Cardiac muscle cell (in vitro differentiated cells and primary cell): ENCODE measurements at regions not wholly inside any gene's neighbourhood (a gene's known extent, or its start where the extent isn't known, plus 50 kb on each side); places are given as distances from the start of the nearest gene placed in this dataset.

Experiments
- DNase-seq, 2 donors: peaks; one replicate each; pipeline versions ENCODE4 v3.0.0 to v3.0.0-alpha.2; 2010 to 2017; ENCODE audit warnings: low read depth in 1 of 2, low spot score in 1 of 2
- H3K27ac ChIP-seq: fragments of 200-600 bp; sonication (generic); 2 replicates; pipeline ENCODE4 v1.5.1; 2016
- H3K27me3 ChIP-seq: fragments of 200-600 bp; sonication (generic); 2 replicates; pipeline ENCODE4 v1.6.0; 2016; ENCODE audit warnings: control low read depth
- H3K36me3 ChIP-seq: fragments of 200-600 bp; sonication (generic); 2 replicates; pipeline ENCODE4 v1.5.1; 2016; ENCODE audit warnings: control low read depth
- H3K4me1 ChIP-seq: fragments of 200-600 bp; sonication (generic); 2 replicates; pipeline ENCODE4 v1.8.1; 2017; ENCODE audit warnings: low read depth, mild to moderate bottlenecking, mixed run types
- H3K4me3 ChIP-seq: fragments of 200-600 bp; sonication (generic); 2 replicates; pipeline ENCODE4 v1.5.1; 2016; ENCODE audit warnings: mild to moderate bottlenecking
- H3K9me3 ChIP-seq: fragments of 200-600 bp; sonication (generic); 2 replicates; pipeline ENCODE4 v1.5.1; 2017; ENCODE audit warnings: low read depth, mild to moderate bottlenecking, control low read depth
- TF ChIP-seq, protein P1 (sequence below): IDR thresholded peaks from 2 replicates; pipeline ENCODE4 v1.5.1; 2012; ENCODE audit warnings: low read depth, mild to moderate bottlenecking, low read length

DNA sequence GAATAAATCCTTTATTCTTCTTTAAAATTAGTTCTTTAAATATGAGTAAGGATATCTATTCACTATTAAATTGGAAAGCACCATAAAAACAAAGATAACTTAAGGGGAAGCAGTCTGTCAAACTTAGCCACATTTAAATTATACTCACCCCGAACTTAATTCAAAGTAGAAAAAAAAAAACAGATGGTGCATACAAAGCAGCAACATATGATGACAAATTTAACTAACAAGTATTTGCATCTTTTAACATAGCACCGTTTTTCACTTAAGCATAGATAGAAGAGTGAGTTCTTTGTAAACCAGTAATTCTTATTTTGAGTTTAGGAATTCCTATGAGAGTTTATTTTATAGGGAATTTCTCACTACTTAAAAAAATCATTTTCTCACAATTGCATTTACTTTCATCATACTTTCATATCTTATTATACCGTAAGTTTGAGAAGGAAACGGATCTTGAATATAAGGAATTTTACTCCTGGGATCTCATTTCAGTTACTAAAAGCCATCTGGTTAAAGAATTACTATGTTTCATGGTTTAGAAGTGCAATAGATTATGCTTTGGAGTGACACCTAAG is 828.2 kb upstream of the MAP3K7 start:
- H3K27ac ChIP-seq = no peak overlapping the region
- H3K4me1 ChIP-seq = no peaks in the 10 kb centered on the region
- no peak for DNase-seq
- no peaks in the 10 kb centered on the region for H3K27me3 ChIP-seq
- no peak overlapping the region for H3K4me3 ChIP-seq
- no peaks in the 10 kb centered on the region for H3K9me3 ChIP-seq
- TF ChIP-seq, protein P1, sequence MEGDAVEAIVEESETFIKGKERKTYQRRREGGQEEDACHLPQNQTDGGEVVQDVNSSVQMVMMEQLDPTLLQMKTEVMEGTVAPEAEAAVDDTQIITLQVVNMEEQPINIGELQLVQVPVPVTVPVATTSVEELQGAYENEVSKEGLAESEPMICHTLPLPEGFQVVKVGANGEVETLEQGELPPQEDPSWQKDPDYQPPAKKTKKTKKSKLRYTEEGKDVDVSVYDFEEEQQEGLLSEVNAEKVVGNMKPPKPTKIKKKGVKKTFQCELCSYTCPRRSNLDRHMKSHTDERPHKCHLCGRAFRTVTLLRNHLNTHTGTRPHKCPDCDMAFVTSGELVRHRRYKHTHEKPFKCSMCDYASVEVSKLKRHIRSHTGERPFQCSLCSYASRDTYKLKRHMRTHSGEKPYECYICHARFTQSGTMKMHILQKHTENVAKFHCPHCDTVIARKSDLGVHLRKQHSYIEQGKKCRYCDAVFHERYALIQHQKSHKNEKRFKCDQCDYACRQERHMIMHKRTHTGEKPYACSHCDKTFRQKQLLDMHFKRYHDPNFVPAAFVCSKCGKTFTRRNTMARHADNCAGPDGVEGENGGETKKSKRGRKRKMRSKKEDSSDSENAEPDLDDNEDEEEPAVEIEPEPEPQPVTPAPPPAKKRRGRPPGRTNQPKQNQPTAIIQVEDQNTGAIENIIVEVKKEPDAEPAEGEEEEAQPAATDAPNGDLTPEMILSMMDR = no peak
- no peaks in the 10 kb centered on the region for H3K36me3 ChIP-seq

DNA sequence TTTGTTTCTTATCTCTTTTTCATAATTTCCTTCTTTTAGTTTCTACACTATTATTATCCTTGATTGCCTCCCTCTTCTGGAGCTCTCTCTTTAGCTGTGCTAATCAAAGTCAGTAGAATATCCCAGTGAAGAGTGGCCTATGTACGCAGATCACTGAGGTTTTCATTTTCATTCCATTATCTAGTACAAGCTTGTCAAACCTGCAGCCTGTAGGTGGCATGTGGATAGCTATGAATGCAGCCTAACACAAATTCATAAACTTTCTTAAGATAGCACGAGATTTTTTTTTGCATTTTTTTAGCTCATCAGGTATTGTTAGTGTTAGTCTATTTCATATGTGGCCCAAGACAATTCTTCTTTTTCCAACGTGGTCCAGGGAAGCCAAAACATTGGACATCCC is 825.7 kb upstream of the MAP3K7 start:
- H3K9me3 ChIP-seq = no peaks in the 10 kb centered on the region
- TF ChIP-seq, protein P1 = no peak
- no peak for DNase-seq
- H3K36me3 ChIP-seq = no peaks in the 10 kb centered on the region
- no peaks in the 10 kb centered on the region for H3K4me1 ChIP-seq
- H3K4me3 ChIP-seq = no peak overlapping the region
- no peaks in the 10 kb centered on the region for H3K27me3 ChIP-seq
- no peak overlapping the region for H3K27ac ChIP-seq

DNA sequence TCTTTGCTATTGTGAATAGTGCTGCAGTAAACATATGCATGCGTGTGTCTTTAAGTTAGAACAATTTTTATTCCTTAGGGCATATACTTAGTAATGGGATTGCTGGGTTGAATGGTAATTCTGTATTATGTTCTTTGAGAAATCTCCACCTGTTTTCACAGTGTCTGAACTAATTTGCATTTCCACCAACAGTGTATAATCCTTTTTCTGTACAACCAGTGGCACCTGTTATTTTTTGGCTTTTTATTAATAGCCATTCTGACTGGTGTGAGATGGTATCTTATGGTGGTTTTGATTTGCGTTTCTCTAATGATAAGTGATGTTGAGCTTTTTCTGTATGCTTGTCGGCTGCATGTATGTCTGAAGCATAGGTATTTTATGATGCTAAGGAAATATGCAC is 820.8 kb upstream of the MAP3K7 start:
- Histone ChIP-seq H3K27ac (no peak overlapping the region), H3K4me3 (no peak overlapping the region), H3K9me3 (no peaks in the 10 kb centered on the region), H3K27me3 (no peaks in the 10 kb centered on the region), H3K36me3 (no peaks in the 10 kb centered on the region), H3K4me1 (no peaks in the 10 kb centered on the region)
- DNase-seq = no peak
- TF ChIP-seq, protein P1 = no peak

DNA sequence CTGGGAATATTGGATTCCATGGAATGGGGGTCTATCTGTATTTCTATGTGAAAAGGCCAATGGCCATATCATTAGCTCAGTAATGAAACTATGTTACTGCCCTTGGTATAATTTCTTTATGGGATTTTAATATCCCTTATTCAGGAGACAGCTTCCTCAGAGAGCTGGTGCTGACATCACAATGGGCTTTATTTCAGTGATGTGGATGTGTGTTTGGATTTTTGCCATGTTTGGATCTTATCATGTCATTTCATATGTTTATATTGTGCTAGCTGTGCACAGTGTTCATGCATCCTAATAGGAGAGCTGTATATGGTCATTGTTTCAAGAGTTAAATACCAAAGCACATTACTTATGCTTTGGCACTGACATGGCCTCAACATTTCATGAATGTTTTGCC is 806.1 kb upstream of the MAP3K7 start:
- TF ChIP-seq, protein P1 = no peak
- no peaks in the 10 kb centered on the region for H3K9me3 ChIP-seq
- H3K27ac ChIP-seq = no peak overlapping the region
- no peaks in the 10 kb centered on the region for H3K4me1 ChIP-seq
- H3K4me3 ChIP-seq = no peak overlapping the region
- no peaks in the 10 kb centered on the region for H3K36me3 ChIP-seq
- no peaks in the 10 kb centered on the region for H3K27me3 ChIP-seq
- no peak for DNase-seq

DNA sequence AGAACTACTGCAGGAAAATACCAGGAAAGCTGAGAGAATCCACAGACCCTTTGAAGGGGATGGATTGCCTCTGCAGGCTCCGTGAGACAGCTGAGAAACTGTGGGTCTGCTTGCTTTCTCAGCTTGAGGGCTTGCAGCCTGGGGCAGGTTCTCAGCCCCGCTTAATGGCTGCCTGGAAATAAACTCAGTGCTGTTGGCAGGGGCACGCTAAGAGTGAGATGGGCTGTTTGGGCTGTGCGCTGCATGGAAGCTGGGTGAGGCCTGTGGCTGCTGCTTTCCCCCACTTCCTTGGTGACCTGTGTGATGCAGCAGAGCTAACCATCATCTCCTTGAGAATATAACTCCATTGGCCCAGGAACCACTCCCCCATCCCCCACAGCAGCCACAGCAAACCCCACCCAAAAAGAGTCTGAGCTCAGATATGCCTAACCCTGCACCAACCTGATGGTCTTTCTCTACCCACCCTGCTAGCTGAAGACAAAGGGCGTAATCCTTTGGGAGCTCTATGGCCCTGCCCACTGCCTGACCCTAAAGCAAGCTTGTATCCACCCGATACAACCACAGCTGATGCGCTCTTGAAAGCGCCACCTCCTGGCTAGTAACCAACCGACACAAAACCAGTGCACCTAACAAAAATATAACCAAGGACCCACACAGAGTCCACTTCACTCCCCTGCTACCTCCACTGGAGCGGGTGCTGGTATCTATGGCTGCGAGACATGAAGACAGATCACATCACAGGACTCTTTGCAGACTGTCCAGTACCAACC is 800.6 kb upstream of the MAP3K7 start:
- H3K9me3 ChIP-seq = no peaks in the 10 kb centered on the region
- TF ChIP-seq, protein P1 = no peak
- no peak for DNase-seq
- no peaks in the 10 kb centered on the region for H3K27me3 ChIP-seq
- H3K27ac ChIP-seq = no peak overlapping the region
- no peak overlapping the region for H3K4me3 ChIP-seq
- H3K4me1 ChIP-seq = no peaks in the 10 kb centered on the region
- no peaks in the 10 kb centered on the region for H3K36me3 ChIP-seq
